HPDE6-E6E7 (cell line): ENCODE measurements at regions not wholly inside any gene's neighbourhood (a gene's known extent, or its start where the extent isn't known, plus 50 kb on each side); places are given as distances from the start of the nearest gene placed in this dataset.
"Not testable (repeated sequence)": the region's sequence is repeated elsewhere in the genome, so short reads cannot be mapped to it uniquely, and the experiment has no call there.

ENCODE experiments used
- DNase-seq: peaks from one replicate; pipeline ENCODE4 v3.0.0; 2011; ENCODE audit warnings: missing footprints; ENCODE audit errors: extremely low spot score

DNA sequence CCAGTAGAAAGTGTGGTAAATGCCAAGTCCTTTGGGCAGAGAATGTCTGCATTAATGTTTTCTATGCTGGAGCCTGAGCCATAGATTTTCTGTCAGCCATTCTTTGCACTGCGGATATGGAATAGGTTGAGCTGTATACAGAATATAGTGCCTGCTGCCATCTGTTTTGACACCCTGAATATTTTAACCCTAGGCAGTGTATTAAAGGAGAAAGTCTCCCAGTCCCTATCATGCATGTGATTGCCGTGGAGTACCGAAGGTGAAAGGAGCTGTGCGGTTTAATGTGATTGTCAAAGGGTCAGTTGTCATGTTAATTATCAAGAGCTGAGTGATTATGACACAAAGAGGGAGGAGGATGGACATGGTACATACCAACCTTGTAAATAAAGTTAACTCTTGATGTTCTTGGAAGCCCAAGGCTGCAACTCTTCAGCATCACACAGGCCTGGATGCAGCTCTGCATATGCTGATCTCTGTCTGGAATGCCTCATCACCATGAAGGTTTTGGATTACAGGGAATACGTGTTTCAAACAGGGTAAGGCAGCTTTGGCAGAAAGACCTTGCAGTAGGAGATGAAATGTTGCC, 247.1 kb upstream of the ELAVL2 start:
- DNase-seq, result no peak

GRCh38 chr9:24071716-24072115, 245.7 kb upstream of the ELAVL2 start:
- DNase-seq, result no peak

DNA sequence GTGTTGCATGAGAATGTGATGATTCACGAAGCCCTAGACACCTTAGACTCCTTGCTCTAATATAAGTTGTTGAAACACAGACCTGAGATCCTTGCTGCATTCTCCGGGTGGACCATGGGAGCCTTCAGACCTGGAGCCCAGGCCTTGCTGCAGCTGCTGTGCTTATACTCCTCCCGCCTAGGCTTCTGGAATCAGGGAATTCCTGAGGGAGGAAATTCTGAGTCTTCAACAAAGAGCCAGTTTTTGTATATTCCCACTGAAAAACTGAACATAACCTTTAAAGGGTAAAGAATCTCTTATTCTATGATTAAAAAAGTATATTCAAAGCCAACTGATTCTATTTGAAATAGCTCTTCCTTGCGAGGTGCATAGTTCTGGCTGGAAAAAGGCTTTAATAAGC, 245.1 kb upstream of the ELAVL2 start:
- DNase-seq, result no peak

- DNase-seq, result not testable (repeated sequence)
Measured at GRCh38 chr9:24067107-24067506, 241.1 kb upstream of the ELAVL2 start.

DNA sequence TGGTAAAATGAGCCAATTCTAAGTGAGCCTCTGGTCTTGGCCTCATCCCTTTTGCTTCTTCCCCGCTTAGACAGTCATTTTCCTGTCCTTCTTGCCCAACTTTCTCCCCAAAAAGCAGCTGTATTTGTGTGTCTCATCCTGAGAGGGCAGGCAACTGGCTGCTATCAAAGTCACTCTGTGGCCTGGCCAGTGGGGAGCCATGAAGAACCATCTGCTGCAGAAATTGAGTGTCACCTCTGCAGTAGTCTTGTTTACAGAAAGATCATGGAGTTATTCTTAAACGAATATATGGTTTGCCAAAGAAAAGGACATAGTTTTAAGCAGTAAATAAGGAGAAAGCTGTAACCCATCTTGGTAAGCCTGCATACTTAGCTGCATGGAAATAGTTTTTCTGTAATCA, 233.6 kb upstream of the ELAVL2 start:
- DNase-seq, result no peak

DNA sequence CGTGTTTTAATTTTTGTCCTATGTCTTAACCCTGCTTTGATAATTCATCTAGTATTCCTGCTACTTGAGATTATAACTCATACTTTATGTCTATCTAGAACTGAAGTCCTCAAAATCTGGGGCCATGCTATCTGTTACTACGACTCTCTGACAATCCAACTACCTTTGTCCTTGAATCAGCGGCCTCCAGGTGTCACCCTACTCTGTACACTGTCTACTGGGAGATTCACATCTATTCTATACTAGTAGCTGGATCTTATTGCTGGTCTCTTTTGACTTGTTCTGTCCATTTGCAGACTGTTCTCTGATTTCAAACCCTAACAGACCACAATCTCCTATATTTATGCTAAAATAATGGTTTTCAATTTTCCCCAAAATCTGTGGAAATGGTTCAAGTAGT, 225.5 kb upstream of the ELAVL2 start:
- no peak for DNase-seq

- DNase-seq, result not testable (repeated sequence)
Measured at GRCh38 chr9:24050239-24050638, 224.2 kb upstream of the ELAVL2 start.

DNA sequence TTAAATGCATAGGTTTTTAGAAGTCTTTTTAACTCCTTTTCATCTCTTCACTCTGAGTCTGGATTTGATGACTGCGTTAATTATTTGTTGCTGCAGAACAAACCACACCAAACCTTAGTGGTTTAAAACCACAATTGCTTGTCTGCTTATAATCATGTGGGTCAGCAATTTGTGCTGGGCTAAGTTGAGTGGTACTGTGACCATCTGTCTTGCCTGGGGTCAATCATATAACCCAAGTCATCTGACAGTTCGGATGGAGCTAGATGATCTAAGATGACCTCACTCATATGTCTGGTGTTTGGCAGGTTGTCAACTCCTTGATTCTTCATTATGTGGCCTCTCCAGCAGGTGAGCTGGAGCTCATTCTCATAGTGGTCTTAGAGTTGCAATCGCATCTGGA, 219.1 kb upstream of the ELAVL2 start:
- DNase-seq, result no peak

GRCh38 chr9:24044576-24044975, 218.5 kb upstream of the ELAVL2 start:
- no peak for DNase-seq

GRCh38 chr9:24041160-24041690, 215.2 kb upstream of the ELAVL2 start:
- no peak for DNase-seq

DNA sequence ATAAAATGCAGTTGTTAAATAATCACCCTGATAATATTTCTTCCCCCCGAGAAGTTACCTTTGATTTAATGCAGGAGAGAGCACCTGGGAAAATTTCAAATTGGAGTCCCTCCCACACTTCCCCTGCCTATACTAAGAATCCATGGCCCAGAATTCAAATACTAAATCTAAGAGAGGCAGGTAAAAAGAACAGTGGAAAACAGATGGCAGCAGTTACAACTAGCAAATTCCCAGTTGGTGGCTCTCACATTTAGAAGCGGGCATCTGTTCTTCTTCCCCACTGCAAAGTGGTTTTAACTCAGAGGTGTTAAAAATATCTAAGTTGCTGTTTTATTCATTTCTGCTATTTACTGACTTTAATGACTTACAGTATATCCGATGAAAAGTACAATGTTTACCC, 210.4 kb upstream of the ELAVL2 start:
- no peak for DNase-seq

GRCh38 chr9:24035816-24036215, 209.8 kb upstream of the ELAVL2 start:
- DNase-seq, result no peak

- DNase-seq, result no peak
Measured at GRCh38 chr9:24011881-24012280, 185.8 kb upstream of the ELAVL2 start.

DNA sequence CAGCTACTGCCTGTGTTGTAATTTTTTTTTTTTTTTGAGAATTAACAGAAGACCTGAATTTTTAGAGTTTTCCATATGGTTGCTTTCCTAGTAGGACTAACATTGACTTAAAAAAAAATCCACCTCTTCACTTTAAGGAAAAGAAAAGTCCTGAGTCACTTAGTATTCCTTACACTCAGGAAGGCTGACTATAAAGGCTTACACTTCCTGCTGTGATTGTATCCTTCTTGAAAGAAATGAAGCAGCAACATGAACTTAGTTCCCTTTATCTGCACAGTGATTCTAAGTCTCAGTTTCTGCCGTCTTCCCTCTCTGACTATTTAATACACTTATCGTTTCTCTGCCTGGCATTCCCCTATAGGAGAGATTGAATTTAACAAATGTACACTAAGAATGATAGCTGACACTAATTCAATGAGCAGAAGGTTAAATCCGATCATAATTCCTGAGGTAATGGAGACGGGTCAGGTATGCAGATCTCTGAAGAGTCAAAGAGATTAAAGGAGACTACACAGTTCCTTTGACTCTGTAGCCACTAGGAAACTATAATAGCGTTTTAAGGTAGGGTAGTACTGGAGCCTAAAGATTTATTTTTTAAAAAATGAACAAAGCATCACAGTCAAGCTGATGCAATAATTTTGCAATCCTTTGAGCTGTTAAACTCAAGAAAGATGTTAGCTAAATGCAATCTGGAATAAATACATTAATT, 185.1 kb upstream of the ELAVL2 start:
- no peak for DNase-seq

DNA sequence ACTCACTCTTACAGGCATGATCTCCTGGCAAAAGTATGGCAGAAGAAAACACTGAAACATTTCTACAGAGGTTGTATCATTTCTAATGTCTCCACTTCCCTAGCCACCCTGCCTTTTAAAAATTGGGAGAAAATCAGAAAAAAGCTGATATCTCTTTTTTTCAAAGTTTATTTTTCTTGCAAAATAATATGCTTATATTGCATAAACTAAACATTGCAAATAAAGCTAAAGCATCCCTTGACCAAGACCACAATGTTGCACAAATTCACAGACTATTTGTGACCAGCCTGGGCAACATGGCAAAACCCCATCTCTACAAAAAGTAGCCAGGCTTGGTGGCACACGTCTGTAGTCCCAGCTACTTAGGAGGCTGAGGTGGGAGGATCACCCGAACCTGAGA, 183.3 kb upstream of the ELAVL2 start:
- DNase-seq, result no peak

GRCh38 chr9:24007185-24007584, 181.1 kb upstream of the ELAVL2 start:
- DNase-seq, result no peak

GRCh38 chr9:23991874-23992273, 165.8 kb upstream of the ELAVL2 start:
- not testable (repeated sequence) for DNase-seq

- no peak for DNase-seq
Measured at GRCh38 chr9:23979491-23979890, 153.5 kb upstream of the ELAVL2 start.

DNA sequence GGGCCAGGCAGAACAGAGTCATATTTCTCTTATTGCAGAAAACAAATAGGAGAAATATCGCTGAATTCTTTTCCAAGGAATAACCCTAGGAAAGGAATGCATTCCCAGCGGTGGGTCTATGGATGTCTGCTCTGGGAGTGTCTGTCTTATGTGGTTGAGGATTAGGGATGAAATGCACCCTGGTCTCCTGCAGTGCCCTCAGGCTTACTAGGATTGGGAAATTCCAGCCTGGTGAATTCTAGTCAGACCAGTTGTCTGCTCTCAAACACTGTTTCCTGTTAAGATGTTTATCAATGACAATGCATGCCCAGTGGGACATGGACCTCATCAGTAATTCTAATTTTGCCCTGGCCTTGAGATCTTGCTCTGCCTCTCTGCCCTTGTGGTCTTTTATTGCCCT, 136.1 kb upstream of the ELAVL2 start:
- DNase-seq, result no peak

GRCh38 chr9:23945897-23946296, 119.9 kb upstream of the ELAVL2 start:
- no peak for DNase-seq

DNA sequence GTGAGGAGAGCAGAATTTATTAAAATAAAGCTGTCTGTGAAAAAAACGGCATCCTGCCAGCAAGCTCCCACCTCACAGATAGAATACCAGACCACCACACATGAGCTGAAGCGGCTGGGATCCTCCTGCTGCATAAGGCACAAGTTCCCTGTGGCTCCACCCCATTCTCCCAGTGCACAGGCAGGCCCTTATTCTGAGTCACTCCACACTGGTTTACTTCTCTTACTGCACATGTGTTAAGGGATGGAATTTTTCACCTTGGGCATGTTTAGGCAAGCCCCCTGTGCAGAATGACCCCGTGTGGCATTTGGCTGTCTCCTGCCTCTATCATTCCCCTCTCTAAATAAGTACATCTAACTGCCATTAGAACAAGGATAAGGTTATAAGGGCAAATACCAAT, 115.0 kb upstream of the ELAVL2 start:
- DNase-seq, result no peak

GRCh38 chr9:23938908-23939307, 112.9 kb upstream of the ELAVL2 start:
- no peak for DNase-seq

DNA sequence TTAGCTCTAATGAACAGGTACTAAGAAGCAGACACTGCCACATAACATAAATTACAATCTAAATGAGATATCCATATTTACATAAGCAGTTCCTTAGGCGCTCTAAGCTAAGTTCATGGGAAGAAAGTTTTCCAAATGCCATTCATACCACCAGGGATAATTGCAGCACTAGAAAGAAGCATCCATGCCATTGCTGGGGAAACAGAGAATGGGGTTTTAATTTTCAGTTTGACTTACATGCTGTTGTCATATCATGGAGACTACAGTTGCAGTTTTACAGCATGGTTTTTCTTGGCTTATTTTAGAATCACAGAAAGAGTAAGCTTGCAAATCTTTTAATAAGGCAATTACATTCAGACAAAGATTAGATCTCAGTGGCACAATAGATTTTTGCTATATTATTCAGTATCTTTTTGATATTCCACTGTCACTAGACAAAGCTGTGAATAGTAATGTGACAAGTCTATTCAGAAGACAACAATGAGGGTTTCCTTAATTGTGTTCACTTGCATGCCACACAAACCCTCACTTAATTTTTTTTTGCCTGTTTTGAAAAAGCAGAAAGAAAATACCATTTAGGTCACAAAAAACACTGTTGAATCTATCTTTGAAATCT, 108.4 kb upstream of the ELAVL2 start:
- DNase-seq, result no peak
